ENCODE measurements at regions not wholly inside any gene's neighbourhood (a gene's known extent, or its start where the extent isn't known, plus 50 kb on each side); places are given as distances from the start of the nearest gene placed in this dataset.

- Histone ChIP-seq H3K4ac (ENCODE audit: low read depth, low read length) (no peak overlapping the region), H3K27ac (ENCODE audit: insufficient read depth, low read length) (no peak overlapping the region), H2BK15ac (ENCODE audit: low read depth, low read length) (no peak overlapping the region), H3K18ac (ENCODE audit: low read depth, low read length) (no peak overlapping the region), H3K36me3 (ENCODE audit: control insufficient read depth, insufficient read depth, low read length) (no peaks in the 10 kb centered on the region), H3K14ac (replicated peaks; ENCODE audit: low read depth, low read length) (no peak overlapping the region), H3K4me3 (ENCODE audit: insufficient read depth, low read depth, low read length) (no peak overlapping the region), H2AK9ac (replicated peaks; ENCODE audit: low read depth, low read length, poor library complexity) (no peak overlapping the region), H3K4me2 (ENCODE audit: low read depth, low read length) (no peak overlapping the region), H3K9ac (ENCODE audit: low read depth, low read length) (no peak overlapping the region), H4K20me1 (ENCODE audit: insufficient read depth, low read length) (no peaks in the 10 kb centered on the region), H4K91ac (ENCODE audit: insufficient read depth, low read depth, low read length) (no peak overlapping the region), H4K5ac (ENCODE audit: low read depth, low read length) (no peak overlapping the region), H3K79me1 (ENCODE audit: low read depth in 1 of 2, low read length in 2 of 2) (no peaks in the 10 kb centered on the region), H2BK5ac (ENCODE audit: low read depth, low read length, poor library complexity, severe bottlenecking) (no peak overlapping the region), H4K8ac (ENCODE audit: low read depth in 2 of 2, low read length in 2 of 2) (no peak overlapping the region), H3K23ac (ENCODE audit: low read depth, low read length) (no peak overlapping the region), H2AK5ac (ENCODE audit: low read depth, low read length) (no peak overlapping the region), H3K27me3 (ENCODE audit: control insufficient read depth, insufficient read depth, low read length) (no peaks in the 10 kb centered on the region), H2BK120ac (ENCODE audit: low read depth, low read length) (no peak overlapping the region), H2AFZ (replicated peaks; ENCODE audit: low read length, poor library complexity) (no peak overlapping the region), H3K9me1 (ENCODE audit: insufficient read depth, low read length) (no peaks in the 10 kb centered on the region), H3K9me3 (ENCODE audit: control insufficient read depth, insufficient read depth, low read length) (peaks cover 11% of the 10 kb centered on the region), H3K4me1 (ENCODE audit: control insufficient read depth, insufficient read depth, low read length) (no peaks in the 10 kb centered on the region), H2BK20ac (ENCODE audit: low read depth, low read length) (no peak overlapping the region), H3K56ac (ENCODE audit: extremely low read depth, insufficient read depth, low read length) (no peak overlapping the region)
- no peak for ATAC-seq (ENCODE audit: low read depth)
- no peak for DNase-seq
- intact Hi-C loops (cut with micrococcal nuclease): no loop called here
- POLR2A ChIA-PET (ENCODE audit: unreplicated experiment): no interaction called here
- in situ Hi-C loops (cut with MboI; ENCODE audit: low sequenced_read_pairs): no loop called here
- TF ChIP-seq MAFK (IDR thresholded peaks at IDR 0.05; ENCODE audit: low read depth, low read length) (no peak), CEBPB (IDR thresholded peaks at IDR 0.05; ENCODE audit: low read depth, low read length) (no peak), MAZ (IDR thresholded peaks at IDR 0.05; ENCODE audit: borderline replicate concordance, low read depth, low read length) (no peak)
- WGBS, 2 experiments (ENCODE audit: extremely low coverage in 2 of 2, insufficient read length in 1 of 2): 0% methylated on average over 1 of the region's 4 CpGs; no CpG with 5 or more reads in 1 of the 2 experiments
- BruUV-seq (replicated peaks): no TSS peak
- CTCF ChIA-PET: interaction anchor here (0.5 kb wide), 1 partner anchor 341 kb away, joined by 3 read pairs; no protein-coding TSS in a partner anchor
- dilution Hi-C loops (cut with HindIII; ENCODE audit: low sequenced_read_pairs, unreplicated experiment): no loop called here
Observed at GRCh38 chr16:52368859-52369258, 178.1 kb downstream of the TOX3 start.

Data from IMR-90 (cell line).